ENCODE measurements at regions not wholly inside any gene's neighbourhood (a gene's known extent, or its start where the extent isn't known, plus 50 kb on each side); places are given as distances from the start of the nearest gene placed in this dataset.
A peak's percentile ranks its signal among the peaks of the same experiment; 100 is the strongest.

GRCh38 chr13:106796280-106797047 is 228.5 kb upstream of the ARGLU1 start (continued):
- TF ChIP-seq, protein P1, sequence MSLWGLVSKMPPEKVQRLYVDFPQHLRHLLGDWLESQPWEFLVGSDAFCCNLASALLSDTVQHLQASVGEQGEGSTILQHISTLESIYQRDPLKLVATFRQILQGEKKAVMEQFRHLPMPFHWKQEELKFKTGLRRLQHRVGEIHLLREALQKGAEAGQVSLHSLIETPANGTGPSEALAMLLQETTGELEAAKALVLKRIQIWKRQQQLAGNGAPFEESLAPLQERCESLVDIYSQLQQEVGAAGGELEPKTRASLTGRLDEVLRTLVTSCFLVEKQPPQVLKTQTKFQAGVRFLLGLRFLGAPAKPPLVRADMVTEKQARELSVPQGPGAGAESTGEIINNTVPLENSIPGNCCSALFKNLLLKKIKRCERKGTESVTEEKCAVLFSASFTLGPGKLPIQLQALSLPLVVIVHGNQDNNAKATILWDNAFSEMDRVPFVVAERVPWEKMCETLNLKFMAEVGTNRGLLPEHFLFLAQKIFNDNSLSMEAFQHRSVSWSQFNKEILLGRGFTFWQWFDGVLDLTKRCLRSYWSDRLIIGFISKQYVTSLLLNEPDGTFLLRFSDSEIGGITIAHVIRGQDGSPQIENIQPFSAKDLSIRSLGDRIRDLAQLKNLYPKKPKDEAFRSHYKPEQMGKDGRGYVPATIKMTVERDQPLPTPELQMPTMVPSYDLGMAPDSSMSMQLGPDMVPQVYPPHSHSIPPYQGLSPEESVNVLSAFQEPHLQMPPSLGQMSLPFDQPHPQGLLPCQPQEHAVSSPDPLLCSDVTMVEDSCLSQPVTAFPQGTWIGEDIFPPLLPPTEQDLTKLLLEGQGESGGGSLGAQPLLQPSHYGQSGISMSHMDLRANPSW (CRISPR knock-in tag; conservative IDR thresholded peaks at IDR 0.05; ENCODE audit: low read depth) = no peak
- TF ChIP-seq SP1 (CRISPR knock-in tag; conservative IDR thresholded peaks at IDR 0.05) = 0 out of 2 replicates have a peak, but pooled peaks have one; percentile 4

GRCh38 chr13:106795847-106796246 is 227.9 kb upstream of the ARGLU1 start:
- peak overlapping the region; percentile 100 for H3K27ac Mint-ChIP-seq

GRCh38 chr13:106794117-106794516 is 226.2 kb upstream of the ARGLU1 start:
- CTCF ChIA-PET = no interaction called here
- no peak overlapping the region for H3K4me3 Mint-ChIP-seq

More at GRCh38 chr13:106795847-106796246, 227.9 kb upstream of the ARGLU1 start:
- DNase-seq (ENCODE audit: low spot score) (no peak), ATAC-seq (peak; percentile 3)
- 0 out of 2 replicates have a peak, but pooled peaks cover 3% of the 10 kb centered on the region for H3K9me3 Mint-ChIP-seq
- TF ChIP-seq ATF3 (CRISPR knock-in tag; conservative IDR thresholded peaks at IDR 0.05) = no peak
- TF ChIP-seq ZNF416 (CRISPR knock-in tag; IDR thresholded peaks at IDR 0.05) = no peak
- TF ChIP-seq TP53 (CRISPR knock-in tag; IDR thresholded peaks at IDR 0.05) = 0 out of 2 replicates have a peak, but pooled peaks have one; percentile 2
- no peak for TF ChIP-seq GRHL2 (CRISPR knock-in tag; IDR thresholded peaks at IDR 0.05; ENCODE audit: insufficient replicate concordance, severe bottlenecking)
- TF ChIP-seq, protein P2, sequence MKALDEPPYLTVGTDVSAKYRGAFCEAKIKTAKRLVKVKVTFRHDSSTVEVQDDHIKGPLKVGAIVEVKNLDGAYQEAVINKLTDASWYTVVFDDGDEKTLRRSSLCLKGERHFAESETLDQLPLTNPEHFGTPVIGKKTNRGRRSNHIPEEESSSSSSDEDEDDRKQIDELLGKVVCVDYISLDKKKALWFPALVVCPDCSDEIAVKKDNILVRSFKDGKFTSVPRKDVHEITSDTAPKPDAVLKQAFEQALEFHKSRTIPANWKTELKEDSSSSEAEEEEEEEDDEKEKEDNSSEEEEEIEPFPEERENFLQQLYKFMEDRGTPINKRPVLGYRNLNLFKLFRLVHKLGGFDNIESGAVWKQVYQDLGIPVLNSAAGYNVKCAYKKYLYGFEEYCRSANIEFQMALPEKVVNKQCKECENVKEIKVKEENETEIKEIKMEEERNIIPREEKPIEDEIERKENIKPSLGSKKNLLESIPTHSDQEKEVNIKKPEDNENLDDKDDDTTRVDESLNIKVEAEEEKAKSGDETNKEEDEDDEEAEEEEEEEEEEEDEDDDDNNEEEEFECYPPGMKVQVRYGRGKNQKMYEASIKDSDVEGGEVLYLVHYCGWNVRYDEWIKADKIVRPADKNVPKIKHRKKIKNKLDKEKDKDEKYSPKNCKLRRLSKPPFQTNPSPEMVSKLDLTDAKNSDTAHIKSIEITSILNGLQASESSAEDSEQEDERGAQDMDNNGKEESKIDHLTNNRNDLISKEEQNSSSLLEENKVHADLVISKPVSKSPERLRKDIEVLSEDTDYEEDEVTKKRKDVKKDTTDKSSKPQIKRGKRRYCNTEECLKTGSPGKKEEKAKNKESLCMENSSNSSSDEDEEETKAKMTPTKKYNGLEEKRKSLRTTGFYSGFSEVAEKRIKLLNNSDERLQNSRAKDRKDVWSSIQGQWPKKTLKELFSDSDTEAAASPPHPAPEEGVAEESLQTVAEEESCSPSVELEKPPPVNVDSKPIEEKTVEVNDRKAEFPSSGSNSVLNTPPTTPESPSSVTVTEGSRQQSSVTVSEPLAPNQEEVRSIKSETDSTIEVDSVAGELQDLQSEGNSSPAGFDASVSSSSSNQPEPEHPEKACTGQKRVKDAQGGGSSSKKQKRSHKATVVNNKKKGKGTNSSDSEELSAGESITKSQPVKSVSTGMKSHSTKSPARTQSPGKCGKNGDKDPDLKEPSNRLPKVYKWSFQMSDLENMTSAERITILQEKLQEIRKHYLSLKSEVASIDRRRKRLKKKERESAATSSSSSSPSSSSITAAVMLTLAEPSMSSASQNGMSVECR (CRISPR knock-in tag; IDR thresholded peaks at IDR 0.05; ENCODE audit: borderline replicate concordance) = no peak
- 0 out of 2 replicates have a peak, but pooled peaks have one; percentile 12 for TF ChIP-seq SP1 (CRISPR knock-in tag; conservative IDR thresholded peaks at IDR 0.05)
- TF ChIP-seq NFATC4 (CRISPR knock-in tag; IDR thresholded peaks at IDR 0.05) = peak; percentile 77
- H3K27me3 Mint-ChIP-seq (ENCODE audit: low read depth) = peaks cover 49% of the 10 kb centered on the region
- H3K4me3 Mint-ChIP-seq = peak overlapping the region; percentile 64
- no peaks in the 10 kb centered on the region for H3K36me3 Mint-ChIP-seq
- CTCF ChIA-PET = interaction anchor here (0.6 kb wide), 1 partner anchor 196 kb away, joined by 3 read pairs; no protein-coding TSS in a partner anchor
- H3K4me1 Mint-ChIP-seq = peaks cover 51% of the 10 kb centered on the region
- POLR2A ChIA-PET = interaction anchor here (1.3 to 2.1 kb wide), 2 partner anchors 226 to 260 kb away, joined by 3 to 6 read pairs; partner anchors contain the start of gene EFNB2

More at GRCh38 chr13:106794117-106794516, 226.2 kb upstream of the ARGLU1 start:
- POLR2A ChIA-PET = no interaction called here
- Mint-ChIP-seq H3K27me3 (ENCODE audit: low read depth) (peaks cover 37% of the 10 kb centered on the region), H3K27ac (no peak overlapping the region), H3K9me3 (0 out of 2 replicates have a peak, but pooled peaks cover 3% of the 10 kb centered on the region), H3K4me1 (peaks cover 39% of the 10 kb centered on the region), H3K36me3 (no peaks in the 10 kb centered on the region)
- ATAC-seq (no peak), DNase-seq (ENCODE audit: low spot score) (no peak)
- TF ChIP-seq HMGXB4 (CRISPR knock-in tag; IDR thresholded peaks at IDR 0.05) = no peak
- TF ChIP-seq, protein P3, sequence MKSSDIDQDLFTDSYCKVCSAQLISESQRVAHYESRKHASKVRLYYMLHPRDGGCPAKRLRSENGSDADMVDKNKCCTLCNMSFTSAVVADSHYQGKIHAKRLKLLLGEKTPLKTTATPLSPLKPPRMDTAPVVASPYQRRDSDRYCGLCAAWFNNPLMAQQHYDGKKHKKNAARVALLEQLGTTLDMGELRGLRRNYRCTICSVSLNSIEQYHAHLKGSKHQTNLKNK (CRISPR knock-in tag; IDR thresholded peaks at IDR 0.05) = no peak
- TF ChIP-seq, protein P4, sequence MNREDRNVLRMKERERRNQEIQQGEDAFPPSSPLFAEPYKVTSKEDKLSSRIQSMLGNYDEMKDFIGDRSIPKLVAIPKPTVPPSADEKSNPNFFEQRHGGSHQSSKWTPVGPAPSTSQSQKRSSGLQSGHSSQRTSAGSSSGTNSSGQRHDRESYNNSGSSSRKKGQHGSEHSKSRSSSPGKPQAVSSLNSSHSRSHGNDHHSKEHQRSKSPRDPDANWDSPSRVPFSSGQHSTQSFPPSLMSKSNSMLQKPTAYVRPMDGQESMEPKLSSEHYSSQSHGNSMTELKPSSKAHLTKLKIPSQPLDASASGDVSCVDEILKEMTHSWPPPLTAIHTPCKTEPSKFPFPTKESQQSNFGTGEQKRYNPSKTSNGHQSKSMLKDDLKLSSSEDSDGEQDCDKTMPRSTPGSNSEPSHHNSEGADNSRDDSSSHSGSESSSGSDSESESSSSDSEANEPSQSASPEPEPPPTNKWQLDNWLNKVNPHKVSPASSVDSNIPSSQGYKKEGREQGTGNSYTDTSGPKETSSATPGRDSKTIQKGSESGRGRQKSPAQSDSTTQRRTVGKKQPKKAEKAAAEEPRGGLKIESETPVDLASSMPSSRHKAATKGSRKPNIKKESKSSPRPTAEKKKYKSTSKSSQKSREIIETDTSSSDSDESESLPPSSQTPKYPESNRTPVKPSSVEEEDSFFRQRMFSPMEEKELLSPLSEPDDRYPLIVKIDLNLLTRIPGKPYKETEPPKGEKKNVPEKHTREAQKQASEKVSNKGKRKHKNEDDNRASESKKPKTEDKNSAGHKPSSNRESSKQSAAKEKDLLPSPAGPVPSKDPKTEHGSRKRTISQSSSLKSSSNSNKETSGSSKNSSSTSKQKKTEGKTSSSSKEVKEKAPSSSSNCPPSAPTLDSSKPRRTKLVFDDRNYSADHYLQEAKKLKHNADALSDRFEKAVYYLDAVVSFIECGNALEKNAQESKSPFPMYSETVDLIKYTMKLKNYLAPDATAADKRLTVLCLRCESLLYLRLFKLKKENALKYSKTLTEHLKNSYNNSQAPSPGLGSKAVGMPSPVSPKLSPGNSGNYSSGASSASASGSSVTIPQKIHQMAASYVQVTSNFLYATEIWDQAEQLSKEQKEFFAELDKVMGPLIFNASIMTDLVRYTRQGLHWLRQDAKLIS (CRISPR knock-in tag; IDR thresholded peaks at IDR 0.05; ENCODE audit: borderline replicate concordance) = no peak
- no peak for TF ChIP-seq ZSCAN18 (CRISPR knock-in tag; IDR thresholded peaks at IDR 0.05)
